GM10248 (cell line): ENCODE measurements at regions not wholly inside any gene's neighbourhood (a gene's known extent, or its start where the extent isn't known, plus 50 kb on each side); places are given as distances from the start of the nearest gene placed in this dataset.

ENCODE experiments used
- CTCF ChIA-PET: fragments of 300-600 bp; sonication (Branson Sonifier 250); formaldehyde crosslinking; extraction: SDS; loops from one replicate; lab custom pipeline; 2021; ENCODE audit warnings: antibody characterized with exemption; lab: Yijun Ruan, JAX
- POLR2A ChIA-PET: fragments of 350-650 bp; sonication (Branson Sonifier 250); formaldehyde crosslinking; extraction: SDS; loops from one replicate; lab custom pipeline; 2020; ENCODE audit warnings: antibody characterized with exemption; lab: Yijun Ruan, JAX
- DNase-seq: peaks from one replicate; pipeline ENCODE4 v3.0.0; 2012; ENCODE audit errors: extremely low spot score
- TF ChIP-seq, protein P1 (sequence below): IDR thresholded peaks from 2 replicates; pipeline ENCODE4 v1.5.1; 2012; ENCODE audit warnings: mild to moderate bottlenecking, low read depth; ENCODE audit errors: extremely low read depth, missing control alignments, control extremely low read depth

- CTCF ChIA-PET: interaction anchor here (1.0 to 1.9 kb wide), 2 partner anchors 11 to 17 kb away, joined by 3 to 4 read pairs; no protein-coding TSS in a partner anchor
- POLR2A ChIA-PET: no interaction called here
- TF ChIP-seq, protein P1, sequence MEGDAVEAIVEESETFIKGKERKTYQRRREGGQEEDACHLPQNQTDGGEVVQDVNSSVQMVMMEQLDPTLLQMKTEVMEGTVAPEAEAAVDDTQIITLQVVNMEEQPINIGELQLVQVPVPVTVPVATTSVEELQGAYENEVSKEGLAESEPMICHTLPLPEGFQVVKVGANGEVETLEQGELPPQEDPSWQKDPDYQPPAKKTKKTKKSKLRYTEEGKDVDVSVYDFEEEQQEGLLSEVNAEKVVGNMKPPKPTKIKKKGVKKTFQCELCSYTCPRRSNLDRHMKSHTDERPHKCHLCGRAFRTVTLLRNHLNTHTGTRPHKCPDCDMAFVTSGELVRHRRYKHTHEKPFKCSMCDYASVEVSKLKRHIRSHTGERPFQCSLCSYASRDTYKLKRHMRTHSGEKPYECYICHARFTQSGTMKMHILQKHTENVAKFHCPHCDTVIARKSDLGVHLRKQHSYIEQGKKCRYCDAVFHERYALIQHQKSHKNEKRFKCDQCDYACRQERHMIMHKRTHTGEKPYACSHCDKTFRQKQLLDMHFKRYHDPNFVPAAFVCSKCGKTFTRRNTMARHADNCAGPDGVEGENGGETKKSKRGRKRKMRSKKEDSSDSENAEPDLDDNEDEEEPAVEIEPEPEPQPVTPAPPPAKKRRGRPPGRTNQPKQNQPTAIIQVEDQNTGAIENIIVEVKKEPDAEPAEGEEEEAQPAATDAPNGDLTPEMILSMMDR: no peak
These were observed 1076.1 kb upstream of the NCAM2 start for GRCh38 chr21:19922122-19922521.

DNA sequence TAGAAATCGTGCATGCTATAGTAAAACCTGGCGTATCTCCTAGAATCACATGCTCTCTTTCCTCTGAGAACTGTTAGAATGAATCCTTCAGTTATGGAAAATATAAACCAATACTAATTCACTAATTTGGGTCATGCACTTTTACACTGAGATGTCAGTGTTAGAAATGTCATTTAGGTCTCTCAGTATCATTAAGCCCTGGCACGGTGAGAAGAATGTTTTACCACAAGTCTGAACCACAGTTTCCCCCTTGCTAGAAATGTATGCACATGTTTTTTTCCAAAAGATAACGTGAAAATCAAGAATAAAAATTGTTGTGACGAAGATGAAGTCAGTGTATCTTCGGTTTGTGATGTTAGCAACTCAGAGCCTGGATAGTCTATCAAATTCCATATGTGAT lies 1062.7 kb upstream of the NCAM2 start:
- TF ChIP-seq, protein P1: no peak
- ChIA-PET POLR2A (no interaction called here), CTCF (no interaction called here)
- DNase-seq: no peak

More at GRCh38 chr21:19922122-19922521, 1076.1 kb upstream of the NCAM2 start:
- DNase-seq: no peak

DNA sequence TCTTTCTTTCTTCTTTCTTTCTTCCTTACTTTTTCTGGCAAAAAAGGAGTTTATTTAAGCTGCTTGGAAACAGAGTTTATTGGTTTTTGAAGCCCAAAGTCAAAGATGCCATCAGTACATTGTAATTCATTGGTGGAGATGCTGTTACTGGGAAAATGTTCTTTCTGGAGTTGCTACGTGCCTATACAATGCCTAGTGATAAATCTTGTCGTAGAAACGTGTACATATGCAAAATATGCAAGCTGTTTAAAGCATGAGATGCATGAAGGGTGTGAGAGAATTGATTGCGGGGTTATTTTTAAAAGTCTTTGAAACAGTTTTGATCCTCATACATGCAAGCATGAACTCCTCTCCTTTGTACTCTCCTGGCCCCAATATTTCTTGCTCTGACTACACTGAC lies 1060.6 kb upstream of the NCAM2 start:
- POLR2A ChIA-PET: no interaction called here
- CTCF ChIA-PET: no interaction called here
- TF ChIP-seq, protein P1: no peak
- DNase-seq: no peak

- TF ChIP-seq, protein P1: no peak
- CTCF ChIA-PET: no interaction called here
- DNase-seq: no peak
- POLR2A ChIA-PET: no interaction called here
These were observed 1056.6 kb upstream of the NCAM2 start for GRCh38 chr21:19941626-19942025.

DNA sequence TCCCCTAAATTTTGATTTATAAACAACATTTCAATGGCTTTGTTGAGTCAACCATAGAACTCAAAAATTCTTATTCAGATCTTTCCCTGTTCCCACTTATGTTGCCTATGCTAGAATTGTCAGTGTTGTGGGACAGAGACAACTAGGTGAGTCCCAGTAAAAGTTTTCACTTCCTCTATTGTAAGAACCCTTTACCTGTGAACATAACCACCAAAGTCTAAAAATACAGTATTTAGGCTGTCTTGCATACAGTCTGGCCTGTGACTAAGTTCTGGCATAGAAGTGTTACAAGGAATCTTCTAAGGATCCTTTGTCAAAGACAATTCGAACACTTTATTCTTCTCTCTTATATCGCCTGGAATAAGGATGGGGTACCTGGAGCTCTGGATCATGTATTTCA lies 1047.9 kb upstream of the NCAM2 start:
- TF ChIP-seq, protein P1: no peak
- no peak for DNase-seq
- POLR2A ChIA-PET: no interaction called here
- CTCF ChIA-PET: no interaction called here

DNA sequence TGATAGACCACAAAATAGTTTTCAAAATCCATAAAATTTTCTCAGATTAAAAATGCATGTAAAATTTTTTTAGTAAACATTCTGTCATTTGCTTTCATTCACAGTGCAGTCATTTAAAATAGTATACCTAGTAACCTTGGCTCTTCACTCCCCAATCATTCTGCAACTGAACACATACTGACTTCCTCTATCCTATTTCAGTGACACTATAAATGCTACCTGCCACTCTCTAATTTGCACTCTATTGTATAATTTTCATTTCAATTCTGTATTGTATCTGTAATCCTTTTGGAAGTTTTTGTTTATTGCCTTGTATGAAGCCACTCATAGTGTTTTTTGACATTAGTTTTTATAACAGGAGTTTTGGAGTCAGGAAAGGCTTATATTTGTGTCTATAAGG lies 1029.1 kb upstream of the NCAM2 start:
- TF ChIP-seq, protein P1: no peak
- CTCF ChIA-PET: no interaction called here
- POLR2A ChIA-PET: no interaction called here
- no peak for DNase-seq

GRCh38 chr21:19981938-19982337 lies 1016.3 kb upstream of the NCAM2 start:
- ChIA-PET CTCF (no interaction called here), POLR2A (no interaction called here)
- TF ChIP-seq, protein P1: no peak
- DNase-seq: no peak
